ENCODE measurements at regions not wholly inside any gene's neighbourhood (a gene's known extent, or its start where the extent isn't known, plus 50 kb on each side); places are given as distances from the start of the nearest gene placed in this dataset.
"Not testable (repeated sequence)": the region's sequence is repeated elsewhere in the genome, so short reads cannot be mapped to it uniquely, and the experiment has no call there.

DNA sequence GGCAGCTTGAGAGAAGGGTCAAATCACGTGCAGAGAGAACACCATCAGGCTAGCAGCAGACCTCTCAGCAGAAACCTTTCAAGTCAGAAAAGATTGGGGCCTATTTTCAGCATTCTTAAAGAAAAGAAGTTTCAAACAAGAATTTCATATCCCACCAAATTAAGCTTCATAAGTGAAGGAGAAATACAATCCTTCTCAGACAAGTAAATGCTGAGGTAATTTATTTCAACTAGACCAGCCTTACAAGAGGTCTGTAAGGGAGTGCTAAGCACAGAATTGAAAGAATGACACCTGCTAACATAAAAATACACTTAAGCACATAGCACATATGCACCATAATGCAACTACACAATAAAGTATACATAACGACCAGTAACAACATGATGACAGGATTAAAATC is 693.9 kb downstream of the NYAP2 start:
- H3K4me1 Mint-ChIP-seq (ENCODE audit: low read depth) = no peaks in the 10 kb centered on the region
- no peaks in the 10 kb centered on the region for H3K9me3 Mint-ChIP-seq
- ATAC-seq = no peak
- intact Hi-C loops (cut with micrococcal nuclease) = no loop called here
- POLR2A ChIA-PET = no interaction called here
- H3K27ac Mint-ChIP-seq = no peak overlapping the region
- no peak overlapping the region for H3K4me3 Mint-ChIP-seq
- TF ChIP-seq, protein P1, sequence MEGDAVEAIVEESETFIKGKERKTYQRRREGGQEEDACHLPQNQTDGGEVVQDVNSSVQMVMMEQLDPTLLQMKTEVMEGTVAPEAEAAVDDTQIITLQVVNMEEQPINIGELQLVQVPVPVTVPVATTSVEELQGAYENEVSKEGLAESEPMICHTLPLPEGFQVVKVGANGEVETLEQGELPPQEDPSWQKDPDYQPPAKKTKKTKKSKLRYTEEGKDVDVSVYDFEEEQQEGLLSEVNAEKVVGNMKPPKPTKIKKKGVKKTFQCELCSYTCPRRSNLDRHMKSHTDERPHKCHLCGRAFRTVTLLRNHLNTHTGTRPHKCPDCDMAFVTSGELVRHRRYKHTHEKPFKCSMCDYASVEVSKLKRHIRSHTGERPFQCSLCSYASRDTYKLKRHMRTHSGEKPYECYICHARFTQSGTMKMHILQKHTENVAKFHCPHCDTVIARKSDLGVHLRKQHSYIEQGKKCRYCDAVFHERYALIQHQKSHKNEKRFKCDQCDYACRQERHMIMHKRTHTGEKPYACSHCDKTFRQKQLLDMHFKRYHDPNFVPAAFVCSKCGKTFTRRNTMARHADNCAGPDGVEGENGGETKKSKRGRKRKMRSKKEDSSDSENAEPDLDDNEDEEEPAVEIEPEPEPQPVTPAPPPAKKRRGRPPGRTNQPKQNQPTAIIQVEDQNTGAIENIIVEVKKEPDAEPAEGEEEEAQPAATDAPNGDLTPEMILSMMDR (IDR thresholded peaks at IDR 0.05) = no peak
- CTCF ChIA-PET = interaction anchor here (1.1 kb wide), 1 partner anchor 36 kb away, joined by 3 read pairs; no protein-coding TSS in a partner anchor
- no peaks in the 10 kb centered on the region for H3K27me3 Mint-ChIP-seq
- no peaks in the 10 kb centered on the region for H3K36me3 Mint-ChIP-seq (ENCODE audit: low read depth)
- no peak for DNase-seq

DNA sequence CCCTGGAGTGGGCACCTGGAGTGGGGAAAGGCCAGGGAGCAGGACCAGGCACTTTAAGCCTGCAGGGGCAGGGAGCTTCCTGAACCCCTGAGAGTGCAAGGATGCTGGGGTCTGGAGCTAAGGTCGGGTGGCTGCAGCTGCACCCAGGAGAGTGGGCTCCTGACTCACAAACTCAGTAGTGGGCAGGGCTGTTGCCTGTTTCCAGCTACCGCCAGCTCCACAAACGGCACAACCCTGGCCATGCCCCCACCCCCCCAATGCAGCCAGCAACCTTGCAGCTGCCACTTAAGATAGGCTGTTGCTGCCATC is 688.8 kb downstream of the NYAP2 start:
- Mint-ChIP-seq H3K36me3 (ENCODE audit: low read depth) (no peaks in the 10 kb centered on the region), H3K4me3 (no peak overlapping the region), H3K4me1 (ENCODE audit: low read depth) (no peaks in the 10 kb centered on the region), H3K27me3 (peaks cover 2% of the 10 kb centered on the region), H3K27ac (no peak overlapping the region), H3K9me3 (peaks cover 5% of the 10 kb centered on the region)
- DNase-seq = no peak
- ChIA-PET CTCF (no interaction called here), POLR2A (no interaction called here)
- TF ChIP-seq, protein P1 (IDR thresholded peaks at IDR 0.05) = no peak
- no peak for ATAC-seq
- intact Hi-C loops (cut with micrococcal nuclease) = no loop called here

DNA sequence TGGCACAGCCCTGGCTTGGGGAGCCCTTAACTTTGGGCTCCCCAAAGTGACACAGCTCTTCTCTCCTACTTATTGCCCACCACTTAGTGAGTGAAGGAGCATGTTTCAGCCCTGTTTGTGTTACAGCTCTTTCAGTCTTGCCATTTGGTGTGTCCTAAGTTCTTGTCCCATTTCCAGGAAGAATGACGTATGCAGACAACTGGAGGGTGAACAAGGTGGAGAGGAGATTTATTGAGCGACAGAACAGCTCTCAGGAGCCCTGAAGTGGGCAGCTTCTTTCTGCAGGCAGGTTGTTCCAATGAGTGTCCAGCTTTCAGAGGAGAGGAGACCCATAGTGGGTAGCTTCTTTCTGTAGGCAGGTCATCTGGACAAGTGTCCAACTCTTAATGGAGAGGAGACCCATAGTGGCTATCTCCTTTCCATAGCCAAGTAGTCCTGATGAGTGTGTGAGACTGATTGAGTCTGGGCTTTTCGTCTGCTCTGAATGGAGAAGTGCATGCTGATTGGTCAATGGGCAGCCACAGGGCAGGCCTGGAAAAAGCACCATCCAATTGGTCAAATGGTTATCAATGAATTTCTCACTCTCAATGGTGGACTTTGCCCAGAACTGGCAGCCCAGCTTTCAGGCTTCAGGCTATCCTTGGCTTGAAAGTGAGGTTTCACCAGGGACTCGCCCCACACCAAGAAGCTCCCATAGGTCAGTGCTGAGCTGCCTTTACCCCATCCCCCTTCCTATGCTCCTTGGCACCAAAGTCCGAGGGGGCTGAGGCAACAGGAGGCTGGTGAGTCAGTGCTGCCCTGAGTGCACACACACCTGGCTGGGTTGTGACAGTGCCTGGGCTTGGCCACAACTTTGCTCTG is 688.2 kb downstream of the NYAP2 start:
- POLR2A ChIA-PET = no interaction called here
- Mint-ChIP-seq H3K27me3 (peaks cover 2% of the 10 kb centered on the region), H3K4me1 (ENCODE audit: low read depth) (no peaks in the 10 kb centered on the region)

DNA sequence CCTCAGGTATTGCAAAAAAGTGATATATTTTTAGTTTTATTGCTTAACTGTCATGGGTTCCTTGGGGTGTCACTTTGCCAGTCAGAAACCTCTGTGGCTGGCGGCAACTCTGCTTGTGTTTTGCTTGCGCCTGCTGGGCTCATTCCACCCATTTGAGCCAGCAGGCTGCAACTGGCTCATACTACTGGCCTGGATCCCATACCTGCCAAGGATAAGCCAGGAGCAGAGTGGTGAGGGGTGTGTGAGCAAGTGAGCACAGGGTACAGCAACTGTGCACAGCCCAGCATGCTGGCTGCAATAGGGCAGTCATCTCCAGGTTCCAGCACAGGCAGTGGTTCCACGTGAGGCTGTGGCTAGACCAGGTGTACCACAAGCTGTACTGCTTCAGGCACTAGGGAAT is 687.5 kb downstream of the NYAP2 start:
- H3K27me3 Mint-ChIP-seq = peaks cover 2% of the 10 kb centered on the region

More for the DNA sequence above, 688.2 kb downstream of the NYAP2 start:
- no peaks in the 10 kb centered on the region for H3K36me3 Mint-ChIP-seq (ENCODE audit: low read depth)
- CTCF ChIA-PET = interaction anchor here (0.9 kb wide), 1 partner anchor 423 kb away, joined by 3 read pairs; no protein-coding TSS in a partner anchor
- ATAC-seq (no peak), DNase-seq (no peak)
- TF ChIP-seq, protein P1 (IDR thresholded peaks at IDR 0.05) = no peak
- no peak overlapping the region for H3K27ac Mint-ChIP-seq
- H3K9me3 Mint-ChIP-seq = peaks cover 5% of the 10 kb centered on the region
- H3K4me3 Mint-ChIP-seq = no peak overlapping the region
- intact Hi-C loops (cut with micrococcal nuclease) = no loop called here

DNA sequence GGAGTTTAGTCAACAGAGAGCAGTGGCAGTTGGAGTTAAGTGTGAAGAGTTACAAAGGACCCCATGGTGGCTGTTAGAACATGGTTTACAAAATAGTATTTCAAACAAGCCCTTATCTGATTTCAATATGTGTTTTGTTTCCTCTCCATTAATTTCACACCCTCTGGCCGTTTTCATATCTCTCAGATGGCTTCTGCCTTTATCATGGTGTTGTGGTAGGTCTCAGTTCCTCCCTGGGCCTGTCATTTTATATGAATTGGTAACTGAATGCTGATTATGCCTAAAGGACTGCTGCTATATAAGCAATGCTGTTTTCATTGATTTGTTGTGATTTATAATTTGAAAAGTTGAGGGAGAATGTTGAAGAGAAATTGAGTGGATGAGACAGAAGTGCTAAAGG is 686.7 kb downstream of the NYAP2 start:
- no peak overlapping the region for H3K27ac Mint-ChIP-seq
- H3K4me1 Mint-ChIP-seq (ENCODE audit: low read depth) = no peaks in the 10 kb centered on the region
- POLR2A ChIA-PET = no interaction called here
- no peak for ATAC-seq
- TF ChIP-seq, protein P1 (IDR thresholded peaks at IDR 0.05) = no peak
- H3K9me3 Mint-ChIP-seq = peaks cover 5% of the 10 kb centered on the region
- CTCF ChIA-PET = no interaction called here
- no peaks in the 10 kb centered on the region for H3K36me3 Mint-ChIP-seq (ENCODE audit: low read depth)
- intact Hi-C loops (cut with micrococcal nuclease) = no loop called here
- no peak for DNase-seq
- no peak overlapping the region for H3K4me3 Mint-ChIP-seq
- H3K27me3 Mint-ChIP-seq = peaks cover 2% of the 10 kb centered on the region

More for the DNA sequence above, 687.5 kb downstream of the NYAP2 start:
- Mint-ChIP-seq H3K9me3 (peaks cover 5% of the 10 kb centered on the region), H3K4me3 (no peak overlapping the region), H3K27ac (no peak overlapping the region), H3K4me1 (ENCODE audit: low read depth) (no peaks in the 10 kb centered on the region), H3K36me3 (ENCODE audit: low read depth) (no peaks in the 10 kb centered on the region)
- ChIA-PET POLR2A (no interaction called here), CTCF (interaction anchor here (0.9 kb wide), 1 partner anchor 422 kb away, joined by 3 read pairs; no protein-coding TSS in a partner anchor)
- intact Hi-C loops (cut with micrococcal nuclease) = no loop called here
- no peak for ATAC-seq
- TF ChIP-seq, protein P1 (IDR thresholded peaks at IDR 0.05) = no peak
- DNase-seq = no peak

DNA sequence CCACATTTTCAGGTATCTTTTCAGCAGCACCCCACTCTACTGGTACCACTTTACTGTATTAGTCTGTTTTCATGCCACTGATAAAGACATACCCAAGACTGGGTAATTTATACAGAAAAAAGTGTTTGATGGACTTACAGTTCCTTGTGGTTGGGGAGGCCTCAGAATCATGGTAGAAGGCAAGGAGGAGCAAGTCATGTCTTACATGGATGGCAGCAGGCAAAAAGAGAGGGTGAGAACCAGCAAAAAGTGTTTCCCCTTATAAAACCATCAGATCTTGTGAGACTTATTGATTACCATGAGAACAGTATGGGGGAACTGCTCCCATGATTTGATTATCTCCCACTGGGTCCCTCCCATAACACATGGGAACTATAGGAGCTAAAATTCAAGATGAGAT is 685.9 kb downstream of the NYAP2 start:
- H3K27ac Mint-ChIP-seq; H3K4me1 Mint-ChIP-seq (ENCODE audit: low read depth); H3K27me3 Mint-ChIP-seq; H3K4me3 Mint-ChIP-seq; H3K9me3 Mint-ChIP-seq; CTCF ChIA-PET; DNase-seq; intact Hi-C loops (cut with micrococcal nuclease); ATAC-seq; POLR2A ChIA-PET; H3K36me3 Mint-ChIP-seq (ENCODE audit: low read depth): not testable (repeated sequence)
